Chondrocyte (in vitro differentiated cells): ENCODE measurements at regions not wholly inside any gene's neighbourhood (a gene's known extent, or its start where the extent isn't known, plus 50 kb on each side); places are given as distances from the start of the nearest gene placed in this dataset.

ENCODE experiments used
- DNase-seq: peaks from one replicate; pipeline ENCODE4 v3.0.0; 2021; ENCODE audit warnings: mixed read lengths, low spot score
- H3K27ac Mint-ChIP-seq: one replicate; pipeline ENCODE4 v1.8.0; 2021; ENCODE audit warnings: mild to moderate bottlenecking, moderate library complexity, mixed read lengths; ENCODE audit not compliant: unreplicated experiment
- H3K27me3 Mint-ChIP-seq: 2 replicates; pipeline ENCODE4 v1.8.0; 2021; ENCODE audit warnings: low read depth, mixed read lengths
- H3K36me3 Mint-ChIP-seq: 2 replicates; pipeline ENCODE4 v1.8.0; 2021; ENCODE audit warnings: low read depth, mixed read lengths
- H3K4me1 Mint-ChIP-seq: 2 replicates; pipeline ENCODE4 v1.8.0; 2021; ENCODE audit warnings: low read depth, mild to moderate bottlenecking, mixed read lengths
- H3K4me3 Mint-ChIP-seq: one replicate; pipeline ENCODE4 v1.8.0; 2021; ENCODE audit warnings: mild to moderate bottlenecking, moderate library complexity, mixed read lengths; ENCODE audit not compliant: unreplicated experiment
- H3K9me3 Mint-ChIP-seq: 2 replicates; pipeline ENCODE4 v1.8.0; 2021; ENCODE audit warnings: low read depth, mixed read lengths
- CTCF ChIP-seq: fragments of 200-600 bp; sonication (generic); IDR thresholded peaks from 2 replicates; pipeline ENCODE4 v1.5.0; 2021; ENCODE audit warnings: antibody characterized with exemption, mild to moderate bottlenecking, moderate library complexity

GRCh38 chr2:103734911-103735310 lies 973.1 kb downstream of the TMEM182 start:
- peaks cover 2% of the 10 kb centered on the region for H3K36me3 Mint-ChIP-seq
- TF ChIP-seq CTCF, result no peak
- DNase-seq, result no peak
- peaks cover 27% of the 10 kb centered on the region for H3K9me3 Mint-ChIP-seq
- no peak overlapping the region for H3K4me3 Mint-ChIP-seq
- H3K4me1 Mint-ChIP-seq, result peaks cover 3% of the 10 kb centered on the region
- no peak overlapping the region for H3K27ac Mint-ChIP-seq
- no peaks in the 10 kb centered on the region for H3K27me3 Mint-ChIP-seq

DNA sequence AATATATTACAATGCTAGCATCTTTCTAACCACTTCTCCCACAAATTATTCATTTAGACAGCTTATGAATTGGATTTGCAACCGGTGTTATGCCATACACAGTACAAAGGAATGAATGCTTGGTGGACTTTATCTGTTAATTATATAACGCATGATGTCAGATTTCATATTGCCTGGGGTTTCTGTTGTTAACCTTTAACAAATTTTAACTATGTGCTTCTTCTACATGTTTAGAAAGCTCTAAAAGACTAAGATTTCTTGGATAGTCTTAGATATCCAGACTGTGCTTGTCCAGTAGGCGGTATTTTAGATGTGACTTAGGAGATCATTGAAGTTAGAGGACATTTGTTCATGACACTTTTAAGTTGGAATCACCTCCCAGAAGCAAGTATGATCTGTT lies 976.3 kb downstream of the TMEM182 start:
- Mint-ChIP-seq H3K4me1 (peaks cover 3% of the 10 kb centered on the region), H3K9me3 (peaks cover 12% of the 10 kb centered on the region), H3K27me3 (no peaks in the 10 kb centered on the region), H3K4me3 (no peak overlapping the region), H3K36me3 (no peaks in the 10 kb centered on the region), H3K27ac (no peak overlapping the region)
- TF ChIP-seq CTCF, result no peak
- no peak for DNase-seq

GRCh38 chr2:103738606-103739005 lies 976.8 kb downstream of the TMEM182 start:
- Mint-ChIP-seq H3K9me3 (peaks cover 10% of the 10 kb centered on the region), H3K36me3 (no peaks in the 10 kb centered on the region), H3K27me3 (no peaks in the 10 kb centered on the region), H3K4me3 (no peak overlapping the region), H3K27ac (no peak overlapping the region), H3K4me1 (peaks cover 3% of the 10 kb centered on the region)
- no peak for DNase-seq
- no peak for TF ChIP-seq CTCF

DNA sequence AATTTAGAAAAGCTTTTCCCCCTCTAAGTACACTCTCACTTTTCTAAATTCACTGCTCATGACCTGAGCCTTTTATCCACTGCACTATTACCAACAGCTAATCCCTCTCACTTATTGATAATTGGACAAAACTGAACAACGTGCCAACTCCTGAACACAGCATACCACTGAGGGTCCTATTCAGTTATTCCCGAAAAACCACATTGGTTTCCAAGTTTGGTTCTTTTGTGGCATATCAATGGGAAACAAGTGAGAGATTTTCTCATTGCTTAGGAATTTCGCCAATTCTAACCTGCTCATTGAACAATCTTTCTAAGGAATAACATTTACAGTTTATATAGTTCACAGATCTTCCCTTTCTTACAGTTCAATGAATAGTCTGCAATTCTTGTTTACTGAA lies 977.4 kb downstream of the TMEM182 start:
- Mint-ChIP-seq H3K36me3 (no peaks in the 10 kb centered on the region), H3K27me3 (no peaks in the 10 kb centered on the region), H3K27ac (no peak overlapping the region), H3K4me1 (peaks cover 3% of the 10 kb centered on the region), H3K9me3 (peaks cover 5% of the 10 kb centered on the region), H3K4me3 (no peak overlapping the region)
- no peak for DNase-seq
- TF ChIP-seq CTCF, result no peak

DNA sequence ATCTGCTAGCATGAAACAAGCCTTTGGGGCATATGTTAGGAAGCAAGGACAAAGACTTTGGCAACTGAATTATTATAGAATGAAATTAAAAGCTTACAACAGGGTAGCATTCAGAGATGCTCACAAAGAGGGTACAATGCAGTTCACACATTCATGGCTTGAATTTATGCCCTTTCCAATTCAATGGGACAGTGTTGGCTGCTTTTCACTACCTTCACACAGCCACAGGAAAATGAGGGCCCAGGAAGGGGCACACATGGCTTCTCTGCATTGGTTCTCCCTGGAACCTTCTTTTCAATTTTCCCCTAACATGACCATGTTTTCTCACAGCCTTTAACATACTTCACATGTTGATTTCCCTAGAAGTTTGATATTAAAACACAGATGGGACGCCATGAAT lies 978.1 kb downstream of the TMEM182 start:
- H3K9me3 Mint-ChIP-seq, result no peaks in the 10 kb centered on the region
- TF ChIP-seq CTCF, result no peak
- H3K4me1 Mint-ChIP-seq, result peaks cover 3% of the 10 kb centered on the region
- no peak overlapping the region for H3K27ac Mint-ChIP-seq
- no peak for DNase-seq
- no peaks in the 10 kb centered on the region for H3K27me3 Mint-ChIP-seq
- no peaks in the 10 kb centered on the region for H3K36me3 Mint-ChIP-seq
- H3K4me3 Mint-ChIP-seq, result no peak overlapping the region
